ENCODE measurements at regions not wholly inside any gene's neighbourhood (a gene's known extent, or its start where the extent isn't known, plus 50 kb on each side); places are given as distances from the start of the nearest gene placed in this dataset.
A peak's percentile ranks its signal among the peaks of the same experiment; 100 is the strongest.

DNA sequence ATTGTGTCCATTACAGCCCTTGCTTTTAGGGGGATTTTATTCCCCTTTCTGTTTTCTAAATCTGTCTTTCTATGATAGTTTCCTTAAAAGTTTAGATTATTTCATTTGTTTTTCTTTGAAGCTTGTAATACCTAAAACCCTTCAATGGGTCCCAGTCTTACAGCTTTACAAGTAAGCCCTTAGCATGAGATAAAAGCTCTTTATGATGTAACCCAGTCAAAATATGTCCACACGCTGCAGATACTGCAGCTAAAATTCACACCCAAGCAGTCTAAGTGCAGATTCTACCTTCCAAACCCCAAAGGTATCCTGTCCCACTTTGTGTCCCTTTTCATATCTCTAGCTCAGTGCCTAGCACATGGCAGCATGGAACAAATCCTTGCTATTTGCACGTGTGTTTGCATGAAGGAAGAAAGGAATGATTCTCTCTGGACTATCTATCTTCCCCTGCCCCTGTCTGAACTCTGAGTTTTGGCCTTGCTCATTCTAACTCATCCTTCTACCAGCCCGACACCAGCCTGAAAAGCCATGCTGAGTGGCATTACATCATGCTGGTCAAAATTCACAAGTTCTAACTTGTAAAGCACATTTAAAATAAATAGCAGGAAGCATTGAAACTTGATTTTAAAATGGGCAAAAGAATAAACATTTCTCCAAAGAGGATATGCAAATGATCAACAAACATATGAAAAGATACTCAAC, 623.2 kb downstream of the IRS1 start:
- H3K79me2 ChIP-seq (ENCODE audit: insufficient read depth, low read length): no peaks in the 10 kb centered on the region
- 81% methylated on average over 3 of the region's 3 CpGs for WGBS (ENCODE audit: low lambda C conversion rate)
- in situ Hi-C loops (cut with HindIII; ENCODE audit: extremely low pct_ligation_motif_present, low pct_unique_long_range_greater_than_20kb) (no loop called here), intact Hi-C loops (cut with micrococcal nuclease; ENCODE audit: unreplicated experiment) (no loop called here)
- peak; percentile 28; the same call in 2 of the 3 replicates for ATAC-seq
- no peak for DNase-seq (ENCODE audit: low spot score)
- H2AFZ ChIP-seq (ENCODE audit: low read length): peak overlapping the region; percentile 6
- POLR2A ChIA-PET: no interaction called here
- FAIRE-seq: no peak
- H3K9ac ChIP-seq (ENCODE audit: insufficient read depth, low read depth, low read length): no peak overlapping the region
- TF ChIP-seq ZNF7 (CRISPR knock-in tag; IDR thresholded peaks at IDR 0.05): peak; percentile 35; the same call in 1 of the 2 replicates
- TF ChIP-seq ZNF644 (CRISPR knock-in tag; IDR thresholded peaks at IDR 0.05; ENCODE audit: low read depth): peak; percentile 8; the same call in 1 of the 2 replicates
- no peak for TF ChIP-seq RNF2 (conservative IDR thresholded peaks at IDR 0.05; ENCODE audit: low read depth)
- peak; percentile 48 for TF ChIP-seq TEAD3 (CRISPR knock-in tag; optimal IDR thresholded peaks at IDR 0.05; ENCODE audit: borderline replicate concordance)
- TF ChIP-seq FOXA3 (CRISPR knock-in tag; IDR thresholded peaks at IDR 0.05): 0 out of 2 replicates have a peak, but pooled peaks have one; percentile 9
- 0 out of 2 replicates have a peak, but pooled peaks have one; percentile 38 for TF ChIP-seq GATAD2A (CRISPR knock-in tag; IDR thresholded peaks at IDR 0.05)
- no peak for TF ChIP-seq ZNF143 (CRISPR knock-in tag; IDR thresholded peaks at IDR 0.05)
- TF ChIP-seq, protein P1, sequence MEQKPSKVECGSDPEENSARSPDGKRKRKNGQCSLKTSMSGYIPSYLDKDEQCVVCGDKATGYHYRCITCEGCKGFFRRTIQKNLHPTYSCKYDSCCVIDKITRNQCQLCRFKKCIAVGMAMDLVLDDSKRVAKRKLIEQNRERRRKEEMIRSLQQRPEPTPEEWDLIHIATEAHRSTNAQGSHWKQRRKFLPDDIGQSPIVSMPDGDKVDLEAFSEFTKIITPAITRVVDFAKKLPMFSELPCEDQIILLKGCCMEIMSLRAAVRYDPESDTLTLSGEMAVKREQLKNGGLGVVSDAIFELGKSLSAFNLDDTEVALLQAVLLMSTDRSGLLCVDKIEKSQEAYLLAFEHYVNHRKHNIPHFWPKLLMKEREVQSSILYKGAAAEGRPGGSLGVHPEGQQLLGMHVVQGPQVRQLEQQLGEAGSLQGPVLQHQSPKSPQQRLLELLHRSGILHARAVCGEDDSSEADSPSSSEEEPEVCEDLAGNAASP (CRISPR knock-in tag; IDR thresholded peaks at IDR 0.05; ENCODE audit: borderline replicate concordance): peak; percentile 38; the same call in 1 of the 2 replicates
- 0 out of 2 replicates have a peak, but pooled peaks have one; percentile 20 for TF ChIP-seq TBX2 (CRISPR knock-in tag; IDR thresholded peaks at IDR 0.05; ENCODE audit: borderline replicate concordance)
- TF ChIP-seq SRY (CRISPR knock-in tag; IDR thresholded peaks at IDR 0.05): no peak
- TF ChIP-seq, protein P2, sequence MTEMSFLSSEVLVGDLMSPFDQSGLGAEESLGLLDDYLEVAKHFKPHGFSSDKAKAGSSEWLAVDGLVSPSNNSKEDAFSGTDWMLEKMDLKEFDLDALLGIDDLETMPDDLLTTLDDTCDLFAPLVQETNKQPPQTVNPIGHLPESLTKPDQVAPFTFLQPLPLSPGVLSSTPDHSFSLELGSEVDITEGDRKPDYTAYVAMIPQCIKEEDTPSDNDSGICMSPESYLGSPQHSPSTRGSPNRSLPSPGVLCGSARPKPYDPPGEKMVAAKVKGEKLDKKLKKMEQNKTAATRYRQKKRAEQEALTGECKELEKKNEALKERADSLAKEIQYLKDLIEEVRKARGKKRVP (CRISPR knock-in tag; IDR thresholded peaks at IDR 0.05): peak in 1 of 2 experiments; percentile 60; a peak in 1 of 4 replicates
- no peak for TF ChIP-seq PHF5A (CRISPR knock-in tag; IDR thresholded peaks at IDR 0.05; ENCODE audit: low read depth, unreplicated experiment)
- TF ChIP-seq EP300 (IDR thresholded peaks at IDR 0.05; ENCODE audit: low read depth in 2 of 2, low read length in 2 of 2): 0 out of 4 replicates have a peak, but pooled peaks of 1 of the 2 experiments have one; percentile 3
- TF ChIP-seq EP300 (CRISPR knock-in tag; IDR thresholded peaks at IDR 0.05; ENCODE audit: borderline replicate concordance): no peak
- TF ChIP-seq KLF16 (CRISPR knock-in tag; IDR thresholded peaks at IDR 0.05): peak in 1 of 2 experiments; percentile 30; a peak in 1 of 4 replicates
- TF ChIP-seq KAT8 (CRISPR knock-in tag; IDR thresholded peaks at IDR 0.05): peak; percentile 23; the same call in 1 of the 2 replicates
- TF ChIP-seq CEBPG (CRISPR knock-in tag; IDR thresholded peaks at IDR 0.05): peak; percentile 10; the same call in 1 of the 2 replicates
- TF ChIP-seq ELF4 (CRISPR knock-in tag; IDR thresholded peaks at IDR 0.05; ENCODE audit: borderline replicate concordance): peak; percentile 36; the same call in 1 of the 2 replicates
- TF ChIP-seq HDAC6 (IDR thresholded peaks at IDR 0.05; ENCODE audit: low read depth, low read length): no peak
- TF ChIP-seq SSRP1 (CRISPR knock-in tag; IDR thresholded peaks at IDR 0.05): no peak
- no peaks in the 10 kb centered on the region for H4K20me1 ChIP-seq (ENCODE audit: insufficient read depth, low read length)
- peaks cover 27% of the 10 kb centered on the region for H3K9me3 ChIP-seq (ENCODE audit: low read length)
- no peak overlapping the region for H3K4me3 ChIP-seq (replicated peaks in 1 of 3; ENCODE audit: insufficient read depth in 1 of 3, low read depth in 2 of 3, low read length in 3 of 3)
- BruUV-seq (replicated peaks): no TSS peak
- CTCF ChIA-PET (ENCODE audit: low intra/inter-chr PET ratio, low total read pairs): no interaction called here
- no peak overlapping the region for H3K27ac ChIP-seq (ENCODE audit: extremely low read length, insufficient read depth, low read length)
- H3K4me2 ChIP-seq (ENCODE audit: low read depth, low read length): no peak overlapping the region
- H3K36me3 ChIP-seq (replicated peaks in 1 of 2; ENCODE audit: control insufficient read depth in 1 of 2, insufficient read depth in 2 of 2, low read length in 2 of 2): no peaks in the 10 kb centered on the region
- H3K4me1 ChIP-seq (ENCODE audit: insufficient read depth, low read length): peaks cover 37% of the 10 kb centered on the region
- H3K27me3 ChIP-seq (ENCODE audit: control insufficient read depth in 1 of 2, insufficient read depth in 2 of 2, low read length in 2 of 2): no peaks in the 10 kb centered on the region
